Progenitor cell of endocrine pancreas (in vitro differentiated cells): ENCODE measurements at regions not wholly inside any gene's neighbourhood (a gene's known extent, or its start where the extent isn't known, plus 50 kb on each side); places are given as distances from the start of the nearest gene placed in this dataset.

Experiments used
- DNase-seq: peaks from one replicate; pipeline ENCODE4 v3.0.0; 2021; ENCODE audit warnings: low spot score; ENCODE audit not compliant: unreplicated experiment
- H3K27ac Mint-ChIP-seq: 2 replicates; pipeline ENCODE4 v1.8.0; 2021; ENCODE audit warnings: mild to moderate bottlenecking, moderate library complexity, mixed read lengths
- H3K27me3 Mint-ChIP-seq: 2 replicates; pipeline ENCODE4 v1.8.0; 2021; ENCODE audit warnings: mixed read lengths
- H3K36me3 Mint-ChIP-seq: 2 replicates; pipeline ENCODE4 v1.8.0; 2022; ENCODE audit warnings: mixed read lengths; ENCODE audit not compliant: insufficient read depth
- H3K4me1 Mint-ChIP-seq: 2 replicates; pipeline ENCODE4 v1.8.0; 2021; ENCODE audit warnings: low read depth, mixed read lengths
- H3K4me3 Mint-ChIP-seq: 2 replicates; pipeline ENCODE4 v1.8.0; 2021; ENCODE audit warnings: low read depth, mild to moderate bottlenecking, moderate library complexity, mixed read lengths
- H3K9me3 Mint-ChIP-seq: 2 replicates; pipeline ENCODE4 v1.8.0; 2021; ENCODE audit warnings: low read depth, mixed read lengths
- CTCF ChIP-seq: fragments of 200-600 bp; sonication (generic); IDR thresholded peaks from one replicate; pipeline ENCODE4 v1.5.0; 2021; ENCODE audit warnings: antibody characterized with exemption, mild to moderate bottlenecking; ENCODE audit not compliant: unreplicated experiment

- Mint-ChIP-seq H3K9me3 (peaks cover 5% of the 10 kb centered on the region), H3K27me3 (no peaks in the 10 kb centered on the region), H3K4me1 (no peaks in the 10 kb centered on the region), H3K4me3 (no peak overlapping the region), H3K36me3 (no peaks in the 10 kb centered on the region), H3K27ac (no peak overlapping the region)
- DNase-seq = no peak
- TF ChIP-seq CTCF = no peak
These were observed 412.8 kb downstream of the KIF2B start for GRCh38 chr17:54235571-54235970.

GRCh38 chr17:54237911-54238515 is 415.3 kb downstream of the KIF2B start:
- DNase-seq = no peak
- no peaks in the 10 kb centered on the region for H3K27me3 Mint-ChIP-seq
- TF ChIP-seq CTCF = no peak
- H3K27ac Mint-ChIP-seq = no peak overlapping the region
- H3K36me3 Mint-ChIP-seq = no peaks in the 10 kb centered on the region
- H3K9me3 Mint-ChIP-seq = peaks cover 13% of the 10 kb centered on the region
- H3K4me3 Mint-ChIP-seq = no peak overlapping the region
- H3K4me1 Mint-ChIP-seq = no peaks in the 10 kb centered on the region

GRCh38 chr17:54239291-54239690 is 416.6 kb downstream of the KIF2B start:
- TF ChIP-seq CTCF = no peak
- Mint-ChIP-seq H3K27ac (no peak overlapping the region), H3K27me3 (no peaks in the 10 kb centered on the region), H3K9me3 (peaks cover 19% of the 10 kb centered on the region), H3K4me1 (no peaks in the 10 kb centered on the region), H3K36me3 (no peaks in the 10 kb centered on the region), H3K4me3 (no peak overlapping the region)
- no peak for DNase-seq

GRCh38 chr17:54255696-54256095 is 433.0 kb downstream of the KIF2B start:
- no peak for DNase-seq
- no peak for TF ChIP-seq CTCF
- H3K4me3 Mint-ChIP-seq = no peak overlapping the region
- no peaks in the 10 kb centered on the region for H3K36me3 Mint-ChIP-seq
- peaks cover 4% of the 10 kb centered on the region for H3K4me1 Mint-ChIP-seq
- no peaks in the 10 kb centered on the region for H3K9me3 Mint-ChIP-seq
- no peak overlapping the region for H3K27ac Mint-ChIP-seq
- H3K27me3 Mint-ChIP-seq = no peaks in the 10 kb centered on the region

- Mint-ChIP-seq H3K27ac (no peak overlapping the region), H3K4me1 (peaks cover 4% of the 10 kb centered on the region), H3K36me3 (no peaks in the 10 kb centered on the region), H3K4me3 (no peak overlapping the region), H3K9me3 (peaks cover under 1% of the 10 kb centered on the region), H3K27me3 (no peaks in the 10 kb centered on the region)
- no peak for TF ChIP-seq CTCF
- DNase-seq = no peak
These were observed 433.7 kb downstream of the KIF2B start for GRCh38 chr17:54256401-54256929.
